HG02623 (cell line): ENCODE measurements at regions not wholly inside any gene's neighbourhood (a gene's known extent, or its start where the extent isn't known, plus 50 kb on each side); places are given as distances from the start of the nearest gene placed in this dataset.

Experiments
- ATAC-seq: cut with Tn5 transposase; IDR thresholded peaks from one replicate; pipeline ENCODE4 v1.9.1; 2021; ENCODE audit warnings: moderate library complexity; ENCODE audit not compliant: unreplicated experiment

DNA sequence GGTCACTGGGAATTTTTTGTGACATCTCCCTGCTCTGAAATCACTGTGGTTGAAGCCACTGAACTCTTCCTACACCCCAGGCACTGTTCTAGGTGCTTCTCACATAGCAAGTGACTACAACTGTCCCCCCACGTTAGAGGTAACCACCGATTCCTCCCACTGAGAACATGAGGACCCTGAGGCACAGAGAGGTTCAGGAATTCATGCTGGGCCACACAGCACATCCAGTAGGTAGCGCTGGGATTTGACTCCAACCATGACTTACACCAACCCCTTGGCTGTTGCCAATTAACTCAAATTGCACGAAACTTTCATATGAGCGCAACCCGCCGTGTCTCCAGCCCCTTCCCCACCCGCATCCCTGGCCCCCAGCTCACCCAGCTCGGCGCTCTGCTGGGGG lies 105.2 kb downstream of the RFLNA start:
- ATAC-seq, result no peak

DNA sequence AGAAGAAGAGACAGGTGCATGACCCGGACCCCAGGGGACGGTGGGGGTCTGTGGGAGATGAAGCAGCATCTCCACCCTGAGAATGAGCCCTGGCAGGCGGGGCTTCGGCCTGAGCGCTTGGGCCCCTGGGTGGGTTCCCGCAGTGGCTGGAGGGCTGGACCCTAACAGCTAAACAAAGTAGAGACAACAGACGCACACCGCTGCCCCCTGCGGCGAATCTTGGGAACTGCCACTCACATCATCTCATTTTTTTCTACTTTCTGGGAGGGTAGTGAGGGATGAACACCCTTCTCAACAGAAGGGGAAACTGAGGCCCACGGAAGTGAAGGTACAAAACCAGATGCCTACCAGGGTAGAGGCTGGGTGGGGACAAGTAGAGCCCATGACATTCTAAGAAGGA lies 104.7 kb downstream of the RFLNA start:
- ATAC-seq, result no peak

- no peak for ATAC-seq
Observed at GRCh38 chr12:124398578-124399227, 103.8 kb downstream of the RFLNA start.

DNA sequence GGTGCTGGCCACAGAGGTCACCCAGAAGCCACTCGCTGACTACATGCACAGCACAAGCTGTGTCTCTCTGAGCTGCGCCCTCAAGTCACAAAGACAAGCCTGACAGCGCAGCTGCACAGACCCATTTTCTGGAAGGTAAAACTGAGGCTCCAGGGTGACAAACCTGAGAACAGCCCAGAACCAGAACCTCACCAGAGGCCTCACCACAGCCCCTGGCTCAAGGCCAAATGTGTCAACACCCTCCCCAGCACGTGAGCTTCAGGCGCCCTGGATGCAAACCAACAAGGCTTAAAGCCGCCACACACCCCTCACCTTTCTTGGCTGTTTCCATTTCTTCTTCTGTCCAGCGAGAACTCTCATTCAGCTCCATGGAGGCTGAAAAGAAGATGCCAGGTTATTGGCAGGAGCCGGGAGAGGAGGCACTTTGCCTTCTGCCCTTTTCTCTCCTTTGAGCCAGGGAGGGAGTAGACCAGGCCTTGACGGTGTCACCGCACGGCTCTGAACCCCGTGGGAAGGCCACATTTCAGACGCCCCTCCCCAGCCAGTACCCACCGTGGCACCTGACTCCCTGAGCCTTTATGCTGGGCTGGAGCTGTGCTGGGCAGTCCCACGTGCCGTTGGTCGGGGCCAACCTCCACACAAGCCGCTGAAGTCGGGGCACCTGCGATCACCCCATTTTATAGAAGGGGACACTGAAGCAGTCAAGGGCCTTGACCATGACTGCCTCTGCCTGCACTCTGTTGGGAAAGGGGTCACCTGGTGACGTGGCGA lies 103.1 kb downstream of the RFLNA start:
- no peak for ATAC-seq

GRCh38 chr12:124397399-124397679 lies 102.4 kb downstream of the RFLNA start:
- ATAC-seq, result no peak

DNA sequence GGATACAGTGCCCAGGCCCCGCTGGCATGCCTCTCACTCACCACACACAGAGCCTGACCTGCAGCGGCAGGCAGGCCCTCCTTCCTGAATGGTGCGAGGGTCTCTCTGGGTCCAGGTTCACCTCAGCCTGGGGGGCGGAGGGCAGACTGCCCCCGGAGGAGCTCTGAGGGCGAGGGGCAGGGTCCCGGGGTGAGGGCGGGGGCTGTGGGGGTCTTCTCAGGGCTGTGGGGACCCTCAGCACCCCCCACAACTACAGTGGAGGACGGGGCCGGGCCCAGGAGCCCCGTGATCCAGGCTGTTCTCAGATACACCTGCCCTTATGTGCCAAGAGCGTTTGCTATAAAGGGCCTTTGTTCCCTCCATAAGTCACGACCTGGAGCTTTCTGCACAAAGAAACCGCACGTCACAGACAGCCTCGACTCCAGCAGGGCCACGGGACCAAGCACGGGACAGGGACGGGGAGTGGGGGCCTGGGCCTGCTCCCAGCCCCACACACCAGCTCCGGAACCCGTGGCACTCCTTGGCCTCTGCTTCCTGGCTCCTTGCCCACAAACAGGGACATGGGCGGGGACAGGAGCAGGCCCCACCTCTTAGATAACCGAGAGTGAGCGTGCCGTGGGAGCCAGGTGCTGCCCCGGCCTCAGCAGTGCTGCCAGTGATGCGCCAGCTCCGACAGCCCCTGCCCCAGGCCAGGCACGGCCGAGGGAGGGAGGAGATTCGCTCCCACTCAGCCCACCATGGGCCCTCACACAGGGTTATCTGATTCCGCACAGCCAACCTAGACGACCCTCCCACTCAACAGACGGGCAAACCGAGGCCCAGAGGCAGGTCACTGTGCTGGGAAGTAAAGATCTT lies 101.9 kb downstream of the RFLNA start:
- no peak for ATAC-seq

DNA sequence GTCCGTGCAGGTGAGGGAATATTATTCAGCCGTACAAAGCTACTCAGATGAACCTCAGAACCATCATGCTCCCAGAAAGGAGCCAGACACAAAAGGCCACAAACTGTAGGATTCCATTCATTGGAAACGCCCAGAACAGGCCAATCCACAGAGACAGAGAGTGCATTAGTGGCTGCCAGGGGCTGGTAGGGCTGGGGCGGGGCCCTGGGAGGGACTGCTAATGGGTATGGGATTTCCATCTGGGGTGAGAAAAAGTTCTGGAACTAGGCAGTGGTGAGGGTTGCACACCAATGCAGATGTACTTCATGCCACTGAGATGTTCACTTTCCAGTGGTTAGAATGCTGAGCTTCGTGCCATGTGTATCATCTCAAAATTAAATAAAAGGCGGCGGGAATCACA lies 101.1 kb downstream of the RFLNA start:
- no peak for ATAC-seq

DNA sequence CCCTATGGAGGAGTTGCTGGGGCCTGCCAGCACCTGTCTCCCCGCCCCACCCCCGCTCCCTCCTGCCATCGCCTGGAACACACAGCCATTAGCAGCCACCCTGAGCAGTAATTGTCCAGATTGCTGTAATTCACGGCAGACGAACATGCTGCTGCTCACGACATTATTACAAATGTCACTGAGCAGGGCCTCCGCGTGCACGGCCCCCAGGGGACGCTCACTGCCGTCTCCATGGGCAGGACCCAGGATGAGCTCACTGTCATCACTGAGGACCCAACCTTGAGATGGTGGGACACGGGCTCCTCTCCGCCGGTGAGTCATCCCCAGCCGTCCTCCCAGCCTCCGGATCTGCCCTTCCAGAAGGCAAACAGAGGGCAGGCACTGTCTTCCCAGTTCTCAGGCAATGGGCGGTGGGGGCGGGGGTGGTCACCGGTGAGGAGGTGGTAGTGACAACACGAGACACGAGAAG lies 100.4 kb downstream of the RFLNA start:
- no peak for ATAC-seq

DNA sequence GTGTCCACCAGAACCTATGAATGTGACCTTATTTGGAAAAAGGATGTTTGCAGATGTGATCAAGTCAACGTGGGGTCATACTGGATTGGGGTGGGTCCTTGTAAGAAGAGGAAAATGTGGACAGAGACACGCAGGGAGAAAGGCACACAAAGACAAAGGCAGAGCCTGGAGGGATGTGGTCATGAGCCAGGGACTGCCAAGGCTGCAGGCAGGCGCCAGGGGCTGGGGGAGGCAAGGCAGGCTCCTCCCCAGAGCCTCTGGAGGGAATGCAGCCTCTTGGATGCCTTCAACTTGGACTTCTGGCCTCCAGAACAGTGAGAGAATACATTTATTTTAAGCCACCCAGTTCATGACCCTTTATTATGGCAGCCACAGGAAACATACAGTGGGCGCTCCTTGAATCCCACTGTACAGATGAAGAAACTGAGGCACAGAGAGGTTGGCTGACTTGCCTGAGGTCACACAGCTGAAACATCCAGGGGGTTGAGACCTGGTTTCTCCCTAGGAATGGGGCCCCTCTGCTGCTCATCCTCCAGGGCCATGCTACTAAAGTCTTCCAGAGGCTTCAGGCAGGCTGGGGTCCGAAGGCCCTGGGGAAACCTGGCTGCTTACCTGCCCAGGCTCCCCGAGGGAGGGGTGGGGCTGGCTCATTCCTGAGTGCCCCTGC lies 99.7 kb downstream of the RFLNA start:
- ATAC-seq, result no peak

GRCh38 chr12:124393831-124394230 lies 98.9 kb downstream of the RFLNA start:
- no peak for ATAC-seq

- ATAC-seq, result no peak
Observed at GRCh38 chr12:124393414-124393790, 98.5 kb downstream of the RFLNA start.

- ATAC-seq, result no peak
Observed at GRCh38 chr12:124392667-124393413, 97.9 kb downstream of the RFLNA start.

GRCh38 chr12:124392271-124392666 lies 97.4 kb downstream of the RFLNA start:
- no peak for ATAC-seq

GRCh38 chr12:124391340-124392261 lies 96.7 kb downstream of the RFLNA start:
- peak; percentile 45 for ATAC-seq

DNA sequence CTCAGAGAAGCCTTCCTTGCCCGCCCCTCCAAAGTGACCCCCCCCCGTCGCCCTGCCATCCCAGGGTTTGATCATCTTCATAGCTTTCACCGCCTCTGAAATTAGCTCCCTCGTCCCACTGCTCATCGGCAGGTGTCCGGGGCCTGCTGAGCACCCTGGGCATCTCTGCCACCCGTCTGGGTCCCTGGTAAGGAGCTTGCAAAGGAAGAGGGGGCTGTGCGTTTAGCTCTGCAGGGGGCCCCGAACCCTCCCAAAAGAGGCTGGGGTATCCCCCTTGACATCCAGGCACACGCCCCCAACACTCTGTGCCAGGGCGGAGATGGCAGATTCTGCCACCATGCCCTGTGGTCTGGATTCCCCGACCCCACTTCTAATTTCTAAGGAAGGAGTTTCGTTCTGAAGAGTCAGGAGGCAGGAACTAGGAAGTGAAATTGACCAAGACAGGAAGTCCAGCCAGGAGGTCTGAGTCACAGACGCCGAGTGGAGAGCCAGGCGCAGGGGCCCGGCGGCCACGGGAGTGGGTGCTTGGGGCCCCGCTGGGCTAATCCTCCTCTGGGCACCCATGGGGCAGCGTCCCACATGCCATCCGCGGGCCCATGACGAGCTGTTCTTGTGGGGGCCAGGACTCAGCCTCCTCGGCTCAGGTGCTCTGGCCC lies 95.7 kb downstream of the RFLNA start:
- peak; percentile 40 for ATAC-seq

- ATAC-seq, result no peak
Observed at GRCh38 chr12:124389725-124390441, 95.0 kb downstream of the RFLNA start.

GRCh38 chr12:124389138-124389724 lies 94.3 kb downstream of the RFLNA start:
- no peak for ATAC-seq

DNA sequence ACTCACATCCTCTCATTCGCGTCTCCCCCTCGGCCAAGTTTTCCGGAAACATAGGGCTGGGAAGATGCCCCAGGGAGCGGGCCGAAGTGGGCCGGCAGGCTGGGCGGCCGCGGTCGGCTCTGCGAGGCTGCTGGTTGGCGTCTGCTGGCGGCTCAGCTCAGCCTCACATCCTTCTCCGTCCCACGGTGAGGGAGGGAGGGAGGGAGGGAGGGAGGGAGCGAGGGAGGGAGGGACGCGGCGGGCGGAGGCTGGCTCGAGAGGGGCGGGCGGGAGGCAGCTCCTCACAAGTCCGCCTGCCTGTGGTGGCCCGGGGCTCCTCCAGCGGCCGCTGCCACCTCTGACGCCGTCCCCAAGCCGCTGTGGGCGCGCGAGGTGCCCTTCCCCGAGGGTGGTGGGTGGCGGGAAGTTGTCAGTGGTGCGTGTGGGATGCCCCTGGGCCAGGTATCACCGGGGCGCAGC lies 93.8 kb downstream of the RFLNA start:
- ATAC-seq, result no peak
